K562 (cell line): ENCODE measurements at regions not wholly inside any gene's neighbourhood (a gene's known extent, or its start where the extent isn't known, plus 50 kb on each side); places are given as distances from the start of the nearest gene placed in this dataset.

Experiments
- SRSF1 ChIP-seq: fragments of 200-400 bp; formaldehyde crosslinking; IDR thresholded peaks from 2 replicates; pipeline ENCODE4 v1.6.1; 2017; ENCODE audit warnings: mild to moderate bottlenecking, low read depth, low read length, moderate library complexity
- STAT5A ChIP-seq: IDR thresholded peaks from 2 replicates; pipeline ENCODE4 v1.6.1; 2012; ENCODE audit warnings: low read length, inconsistent platforms, borderline replicate concordance
- TAF7 ChIP-seq: fragments of 450-650 bp; IDR thresholded peaks from 2 replicates; pipeline ENCODE4 v1.6.1; 2016; ENCODE audit warnings: missing genetic modification characterization, missing compliant biosample characterization
- TF ChIP-seq, protein P1 (sequence below), 3 experiments: fragments of 200-800 bp in 1 of 3; fragments of 250-450 bp in 1 of 3; fragments of 450-650 bp in 1 of 3; sonication (Bioruptor Pico) in 1 of 3; sonication (Bioruptor generic) in 1 of 3; formaldehyde crosslinking in 1 of 3; IDR thresholded peaks; 2 replicates each; pipeline versions ENCODE4 v1.6.1 to v1.8.0; 2016 to 2022; ENCODE audit warnings: mild to moderate bottlenecking in 2 of 3, missing genetic modification characterization in 2 of 3, missing compliant biosample characterization in 1 of 3, moderate library complexity in 1 of 3
- TF ChIP-seq, protein P2 (sequence below): fragments of 450-650 bp; formaldehyde crosslinking; IDR thresholded peaks from 2 replicates; pipeline ENCODE4 v1.4.0; 2020; ENCODE audit warnings: mild to moderate bottlenecking
- TF ChIP-seq, protein P3 (sequence below), 3 experiments: IDR thresholded peaks in 2 of 3; conservative IDR thresholded peaks in 1 of 3; 2 replicates each; pipeline ENCODE4 v1.5.1; 2011 to 2012; ENCODE audit warnings: low read length in 3 of 3, mild to moderate bottlenecking in 3 of 3, control low read depth in 2 of 3, improper control_type of control experiment in 1 of 3, inconsistent platforms in 1 of 3, low read depth in 1 of 3, mixed read lengths in 1 of 3, moderate library complexity in 1 of 3; ENCODE audit not compliant: insufficient read depth in 2 of 3

DNA sequence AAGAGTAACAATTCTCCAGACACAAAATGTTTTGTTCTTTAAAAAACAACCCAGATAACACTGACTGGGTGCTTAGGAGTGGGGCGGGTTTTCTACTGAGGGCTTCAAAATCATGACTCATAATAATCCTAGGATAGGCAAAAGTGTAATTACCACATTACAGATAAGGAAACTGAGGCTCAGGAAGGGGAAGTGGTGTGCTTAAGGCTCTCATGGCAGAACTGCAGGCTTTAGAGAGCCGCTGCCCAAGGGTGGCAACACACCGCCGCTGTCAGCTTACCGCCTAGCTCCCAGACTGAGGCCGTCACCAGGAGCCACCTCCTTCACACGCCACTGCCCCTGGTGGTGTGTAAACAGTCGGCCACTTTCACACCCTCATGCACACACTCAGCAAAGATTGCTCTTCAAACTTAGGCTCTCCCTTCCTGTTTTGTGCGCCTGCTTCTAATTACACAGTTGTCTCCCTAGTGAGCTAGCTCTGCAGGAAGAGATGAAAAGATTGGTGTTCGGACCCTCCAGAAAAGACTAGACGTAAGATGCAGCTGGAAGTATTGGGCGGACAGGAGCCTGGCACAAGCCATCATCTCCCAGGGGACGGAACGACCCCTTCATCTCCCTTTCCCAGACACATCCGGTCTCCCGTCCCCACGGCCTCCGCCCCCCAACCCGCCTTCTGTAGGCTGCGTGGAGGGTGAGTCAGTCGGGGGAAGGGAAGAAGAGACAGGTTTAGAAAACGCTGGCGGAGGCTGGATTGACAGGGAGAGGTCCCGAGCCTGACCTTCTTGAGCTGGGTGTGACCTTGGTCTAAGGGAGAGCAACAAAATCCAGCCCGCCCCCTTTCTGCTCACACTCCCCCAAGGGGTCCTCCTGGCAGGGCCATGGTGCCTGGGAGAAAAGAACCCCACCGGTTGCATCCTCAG lies 162.7 kb downstream of the SYK start (continued):
- TF ChIP-seq, protein P1, sequence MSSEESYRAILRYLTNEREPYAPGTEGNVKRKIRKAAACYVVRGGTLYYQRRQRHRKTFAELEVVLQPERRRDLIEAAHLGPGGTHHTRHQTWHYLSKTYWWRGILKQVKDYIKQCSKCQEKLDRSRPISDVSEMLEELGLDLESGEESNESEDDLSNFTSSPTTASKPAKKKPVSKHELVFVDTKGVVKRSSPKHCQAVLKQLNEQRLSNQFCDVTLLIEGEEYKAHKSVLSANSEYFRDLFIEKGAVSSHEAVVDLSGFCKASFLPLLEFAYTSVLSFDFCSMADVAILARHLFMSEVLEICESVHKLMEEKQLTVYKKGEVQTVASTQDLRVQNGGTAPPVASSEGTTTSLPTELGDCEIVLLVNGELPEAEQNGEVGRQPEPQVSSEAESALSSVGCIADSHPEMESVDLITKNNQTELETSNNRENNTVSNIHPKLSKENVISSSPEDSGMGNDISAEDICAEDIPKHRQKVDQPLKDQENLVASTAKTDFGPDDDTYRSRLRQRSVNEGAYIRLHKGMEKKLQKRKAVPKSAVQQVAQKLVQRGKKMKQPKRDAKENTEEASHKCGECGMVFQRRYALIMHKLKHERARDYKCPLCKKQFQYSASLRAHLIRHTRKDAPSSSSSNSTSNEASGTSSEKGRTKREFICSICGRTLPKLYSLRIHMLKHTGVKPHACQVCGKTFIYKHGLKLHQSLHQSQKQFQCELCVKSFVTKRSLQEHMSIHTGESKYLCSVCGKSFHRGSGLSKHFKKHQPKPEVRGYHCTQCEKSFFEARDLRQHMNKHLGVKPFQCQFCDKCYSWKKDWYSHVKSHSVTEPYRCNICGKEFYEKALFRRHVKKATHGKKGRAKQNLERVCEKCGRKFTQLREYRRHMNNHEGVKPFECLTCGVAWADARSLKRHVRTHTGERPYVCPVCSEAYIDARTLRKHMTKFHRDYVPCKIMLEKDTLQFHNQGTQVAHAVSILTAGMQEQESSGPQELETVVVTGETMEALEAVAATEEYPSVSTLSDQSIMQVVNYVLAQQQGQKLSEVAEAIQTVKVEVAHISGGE (CRISPR knock-in tag; IDR thresholded peaks at IDR 0.05), result no peak
- TF ChIP-seq, protein P2, sequence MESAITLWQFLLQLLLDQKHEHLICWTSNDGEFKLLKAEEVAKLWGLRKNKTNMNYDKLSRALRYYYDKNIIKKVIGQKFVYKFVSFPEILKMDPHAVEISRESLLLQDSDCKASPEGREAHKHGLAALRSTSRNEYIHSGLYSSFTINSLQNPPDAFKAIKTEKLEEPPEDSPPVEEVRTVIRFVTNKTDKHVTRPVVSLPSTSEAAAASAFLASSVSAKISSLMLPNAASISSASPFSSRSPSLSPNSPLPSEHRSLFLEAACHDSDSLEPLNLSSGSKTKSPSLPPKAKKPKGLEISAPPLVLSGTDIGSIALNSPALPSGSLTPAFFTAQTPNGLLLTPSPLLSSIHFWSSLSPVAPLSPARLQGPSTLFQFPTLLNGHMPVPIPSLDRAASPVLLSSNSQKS (CRISPR knock-in tag), result no peak
- TF ChIP-seq SRSF1 (no peak), STAT5A (no peak), TAF7 (tag) (no peak)
- TF ChIP-seq, protein P3, sequence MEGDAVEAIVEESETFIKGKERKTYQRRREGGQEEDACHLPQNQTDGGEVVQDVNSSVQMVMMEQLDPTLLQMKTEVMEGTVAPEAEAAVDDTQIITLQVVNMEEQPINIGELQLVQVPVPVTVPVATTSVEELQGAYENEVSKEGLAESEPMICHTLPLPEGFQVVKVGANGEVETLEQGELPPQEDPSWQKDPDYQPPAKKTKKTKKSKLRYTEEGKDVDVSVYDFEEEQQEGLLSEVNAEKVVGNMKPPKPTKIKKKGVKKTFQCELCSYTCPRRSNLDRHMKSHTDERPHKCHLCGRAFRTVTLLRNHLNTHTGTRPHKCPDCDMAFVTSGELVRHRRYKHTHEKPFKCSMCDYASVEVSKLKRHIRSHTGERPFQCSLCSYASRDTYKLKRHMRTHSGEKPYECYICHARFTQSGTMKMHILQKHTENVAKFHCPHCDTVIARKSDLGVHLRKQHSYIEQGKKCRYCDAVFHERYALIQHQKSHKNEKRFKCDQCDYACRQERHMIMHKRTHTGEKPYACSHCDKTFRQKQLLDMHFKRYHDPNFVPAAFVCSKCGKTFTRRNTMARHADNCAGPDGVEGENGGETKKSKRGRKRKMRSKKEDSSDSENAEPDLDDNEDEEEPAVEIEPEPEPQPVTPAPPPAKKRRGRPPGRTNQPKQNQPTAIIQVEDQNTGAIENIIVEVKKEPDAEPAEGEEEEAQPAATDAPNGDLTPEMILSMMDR (IDR thresholded peaks at IDR 0.05 in 2 of 3, conservative IDR thresholded peaks at IDR 0.05 in 1 of 3; ENCODE audit: insufficient read depth in 2 of 3, low read depth in 1 of 3, low read length in 3 of 3), result peak; percentile 12 to 27 (median 20); a peak in 2 of 6 replicates
- TF ChIP-seq, all 486 proteins: peak for 4
